Adrenal gland (tissue), 9 donors: ENCODE measurements at regions not wholly inside any gene's neighbourhood (a gene's known extent, or its start where the extent isn't known, plus 50 kb on each side); places are given as distances from the start of the nearest gene placed in this dataset.

Experiments used
- DNase-seq, 7 donors: peaks; one replicate each; pipeline ENCODE4 v3.0.0-alpha.2; 2019 to 2020
- H3K27ac ChIP-seq, 5 donors: fragments of 200-600 bp; sonication (generic) in 4 of 5; 1 replicate in 3 of 5; 2 replicates in 2 of 5; pipeline versions ENCODE4 v1.5.1 to v1.8.0; 2016 to 2020; ENCODE audit warnings: mild to moderate bottlenecking in 1 of 5
- H3K27me3 ChIP-seq: fragments of 200-600 bp; 2 replicates; pipeline ENCODE4 v1.8.0; 2021
- H3K36me3 ChIP-seq, 2 donors: fragments of 200-600 bp; replicated peaks in 1 of 2; 1 replicate in 1 of 2; 2 replicates in 1 of 2; pipeline versions ENCODE4 v1.5.1 to v1.8.0; 2018 to 2022
- H3K4me1 ChIP-seq, 2 donors: fragments of 200-600 bp; replicated peaks in 1 of 2; 1 replicate in 1 of 2; 2 replicates in 1 of 2; pipeline versions ENCODE4 v1.5.1 to v1.8.0; 2018 to 2021
- H3K4me3 ChIP-seq, 4 donors: fragments of 200-600 bp; sonication (generic) in 3 of 4; one replicate each; pipeline ENCODE4 v1.5.1; 2016 to 2018
- H3K9me3 ChIP-seq, 3 donors: fragments of 200-600 bp; sonication (generic) in 1 of 3; replicated peaks in 1 of 3; 1 replicate in 2 of 3; 2 replicates in 1 of 3; pipeline versions ENCODE4 v1.5.1 to v1.8.0; 2016 to 2021
- POLR2A ChIP-seq, 2 donors: fragments of 450-650 bp; IDR thresholded peaks; one replicate each; pipeline ENCODE4 v1.6.1; 2017; ENCODE audit warnings: antibody characterized with exemption in 2 of 2, mild to moderate bottlenecking in 2 of 2, moderate library complexity in 1 of 2
- WGBS, 4 donors: extraction: QIAGEN DNeasy Blood & Tissue Kit in 2 of 4; methylation state at CpG; one replicate each; pipeline versions ENCODE4 v1.1.5 to v1.1.7; 2013 to 2017; 5-methylcytosine and 5-hydroxymethylcytosine counted together
- intact Hi-C, 2 donors: fragments of 100-400 bp; cut with DNase I; formaldehyde crosslinking; loops; one replicate each; pipeline versions ENCODE4 v1.14.1 to v1.15.0; 2022 to 2023
- TF ChIP-seq, protein P1 (sequence below), 6 experiments: fragments of 450-650 bp in 4 of 6; fragments of 200-600 bp in 2 of 6; sonication (generic) in 1 of 6; IDR thresholded peaks; 1 replicate in 5 of 6; 2 replicates in 1 of 6; pipeline versions ENCODE4 v1.5.1 to v1.8.0; 2016 to 2021; ENCODE audit warnings: antibody characterized with exemption in 6 of 6, mild to moderate bottlenecking in 2 of 6, moderate library complexity in 1 of 6
- donor health status: healthy with polysubstance abuse.
- donor health status: Bipolar disorder and iron deficiency.
- donor health status: DM: yes; HTN: yes; CAD: no.
- donor health status: DM: no; HTN: no; CAD: no.
- donor health status: DM: no; HTN: no; CAD: no.

- 57 to 85% (median 69%) methylated on average over 3 of the region's 3 CpGs for WGBS, 4 donors
- TF ChIP-seq, protein P1, sequence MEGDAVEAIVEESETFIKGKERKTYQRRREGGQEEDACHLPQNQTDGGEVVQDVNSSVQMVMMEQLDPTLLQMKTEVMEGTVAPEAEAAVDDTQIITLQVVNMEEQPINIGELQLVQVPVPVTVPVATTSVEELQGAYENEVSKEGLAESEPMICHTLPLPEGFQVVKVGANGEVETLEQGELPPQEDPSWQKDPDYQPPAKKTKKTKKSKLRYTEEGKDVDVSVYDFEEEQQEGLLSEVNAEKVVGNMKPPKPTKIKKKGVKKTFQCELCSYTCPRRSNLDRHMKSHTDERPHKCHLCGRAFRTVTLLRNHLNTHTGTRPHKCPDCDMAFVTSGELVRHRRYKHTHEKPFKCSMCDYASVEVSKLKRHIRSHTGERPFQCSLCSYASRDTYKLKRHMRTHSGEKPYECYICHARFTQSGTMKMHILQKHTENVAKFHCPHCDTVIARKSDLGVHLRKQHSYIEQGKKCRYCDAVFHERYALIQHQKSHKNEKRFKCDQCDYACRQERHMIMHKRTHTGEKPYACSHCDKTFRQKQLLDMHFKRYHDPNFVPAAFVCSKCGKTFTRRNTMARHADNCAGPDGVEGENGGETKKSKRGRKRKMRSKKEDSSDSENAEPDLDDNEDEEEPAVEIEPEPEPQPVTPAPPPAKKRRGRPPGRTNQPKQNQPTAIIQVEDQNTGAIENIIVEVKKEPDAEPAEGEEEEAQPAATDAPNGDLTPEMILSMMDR (IDR thresholded peaks at IDR 0.05): no peak
- no peak for TF ChIP-seq POLR2A (IDR thresholded peaks at IDR 0.05)
- H3K27me3 ChIP-seq: no peaks in the 10 kb centered on the region
- DNase-seq: no peak
- no peak overlapping the region for H3K27ac ChIP-seq
- no peak overlapping the region for H3K4me3 ChIP-seq
- H3K4me1 ChIP-seq: no peaks in the 10 kb centered on the region
- H3K36me3 ChIP-seq: no peaks in the 10 kb centered on the region
- intact Hi-C loops: no loop called here
- peaks cover 0 to 9% (median 0%) of the 10 kb centered on the region in 3 donors for H3K9me3 ChIP-seq
These were observed 121.2 kb upstream of the GPR26 start for GRCh38 chr10:123544986-123545385.

DNA sequence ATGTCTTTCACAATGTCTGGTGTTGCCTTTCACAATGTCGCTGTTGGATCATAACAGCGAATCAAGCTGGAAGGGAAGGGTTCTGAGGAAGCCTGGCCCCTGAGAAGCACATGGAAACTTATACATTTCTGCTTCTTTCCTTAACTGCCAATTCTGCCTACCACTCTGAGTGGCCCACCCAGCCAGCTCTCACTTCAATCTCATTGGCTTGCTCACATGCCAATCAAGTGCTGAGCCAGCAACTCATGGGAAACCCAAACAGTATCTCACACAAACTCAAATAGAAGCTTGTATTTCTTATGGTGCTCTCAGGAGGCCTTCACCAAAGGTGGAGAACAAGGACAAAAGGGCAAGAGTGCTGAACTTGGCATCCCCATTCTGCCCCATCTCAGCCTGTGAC is 117.4 kb upstream of the GPR26 start:
- no peaks in the 10 kb centered on the region for H3K36me3 ChIP-seq
- DNase-seq: no peak
- peaks cover 5% of the 10 kb centered on the region for H3K27me3 ChIP-seq
- peaks cover 0 to 7% (median 0%) of the 10 kb centered on the region in 3 donors for H3K9me3 ChIP-seq
- H3K4me1 ChIP-seq: no peaks in the 10 kb centered on the region
- no peak overlapping the region for H3K27ac ChIP-seq
- TF ChIP-seq POLR2A (IDR thresholded peaks at IDR 0.05): no peak
- TF ChIP-seq, protein P1 (IDR thresholded peaks at IDR 0.05): no peak
- no peak overlapping the region for H3K4me3 ChIP-seq
- WGBS, 4 donors: 86 to 100% (median 98%) methylated on average over 1 to 2 of the region's 2 CpGs
- intact Hi-C loops: no loop called here

GRCh38 chr10:123549761-123550454 is 116.2 kb upstream of the GPR26 start:
- intact Hi-C loops: loop anchor here in 1 of 2 donors (10.0 kb wide), 1 partner anchor 505 kb away; no protein-coding TSS in a partner anchor
- 74 to 88% (median 85%) methylated on average over 7 of the region's 7 CpGs for WGBS, 4 donors
- Histone ChIP-seq H3K27me3 (peaks cover 5% of the 10 kb centered on the region), H3K4me3 (no peak overlapping the region), H3K36me3 (no peaks in the 10 kb centered on the region), H3K9me3 (no peaks in the 10 kb centered on the region), H3K4me1 (no peaks in the 10 kb centered on the region), H3K27ac (no peak overlapping the region)
- no peak for TF ChIP-seq POLR2A (IDR thresholded peaks at IDR 0.05)
- TF ChIP-seq, protein P1 (IDR thresholded peaks at IDR 0.05): no peak
- no peak for DNase-seq

DNA sequence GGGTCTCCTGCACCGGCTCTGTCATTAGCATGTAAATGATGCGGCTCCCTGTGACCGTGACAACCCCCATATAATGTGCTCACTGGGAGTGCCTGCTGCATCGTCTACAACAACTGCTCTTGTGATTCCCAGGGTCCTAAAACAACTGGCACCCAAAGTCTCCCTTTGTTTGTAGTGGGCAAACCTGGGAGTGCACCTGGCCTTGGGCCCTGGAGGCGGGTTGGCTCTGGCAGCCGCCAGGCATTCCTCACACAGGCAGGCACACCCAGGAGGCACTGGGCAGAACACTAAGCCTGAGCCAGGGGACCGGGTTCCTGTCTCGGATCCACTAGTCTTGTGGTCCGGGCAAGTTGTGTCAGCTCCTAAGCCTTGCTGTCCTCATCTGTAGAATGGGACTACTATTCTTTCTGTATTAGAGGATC is 115.5 kb upstream of the GPR26 start:
- Histone ChIP-seq H3K4me3 (no peak overlapping the region), H3K4me1 (no peaks in the 10 kb centered on the region), H3K27ac (no peak overlapping the region), H3K36me3 (no peaks in the 10 kb centered on the region), H3K9me3 (no peaks in the 10 kb centered on the region), H3K27me3 (peaks cover 5% of the 10 kb centered on the region)
- intact Hi-C loops: loop anchor here in 1 of 2 donors (10.0 kb wide), 1 partner anchor 506 kb away; no protein-coding TSS in a partner anchor
- TF ChIP-seq POLR2A (IDR thresholded peaks at IDR 0.05): no peak
- TF ChIP-seq, protein P1 (IDR thresholded peaks at IDR 0.05): no peak
- WGBS, 4 donors: 13 to 62% (median 60%) methylated on average over 4 to 9 of the region's 9 CpGs
- no peak for DNase-seq
